SK-N-MC (cell line): ENCODE measurements at regions not wholly inside any gene's neighbourhood (a gene's known extent, or its start where the extent isn't known, plus 50 kb on each side); places are given as distances from the start of the nearest gene placed in this dataset.

Experiments
- FOXP2 ChIP-seq: optimal IDR thresholded peaks from 2 replicates; pipeline ENCODE3; 2011; ENCODE audit warnings: mild to moderate bottlenecking, moderate library complexity; ENCODE audit not compliant: insufficient read depth; ENCODE audit errors: extremely low read length, control extremely low read depth
- POLR2AphosphoS5 ChIP-seq: IDR thresholded peaks from 2 replicates; pipeline ENCODE4 v1.6.1; 2012; ENCODE audit warnings: mild to moderate bottlenecking, low read depth, low read length, borderline replicate concordance

- TF ChIP-seq POLR2AphosphoS5: no peak
- TF ChIP-seq FOXP2: no peak
These were observed 196.4 kb upstream of the TENM4 start for GRCh38 chr11:79637219-79637618.
